Suprapubic skin (tissue), 4 donors: ENCODE measurements at regions not wholly inside any gene's neighbourhood (a gene's known extent, or its start where the extent isn't known, plus 50 kb on each side); places are given as distances from the start of the nearest gene placed in this dataset.

Source experiments
- DNase-seq, 2 donors: peaks; one replicate each; pipeline ENCODE4 v3.0.0-alpha.2; 2019; ENCODE audit warnings: low spot score in 2 of 2
- H3K27ac ChIP-seq: fragments of 200-600 bp; sonication (generic); one replicate; pipeline ENCODE4 v1.5.1; 2019
- H3K27me3 ChIP-seq: fragments of 200-600 bp; sonication (generic); one replicate; pipeline ENCODE4 v1.5.1; 2019
- H3K36me3 ChIP-seq: fragments of 200-600 bp; sonication (generic); one replicate; pipeline ENCODE4 v1.5.1; 2019
- H3K4me1 ChIP-seq: fragments of 200-600 bp; sonication (generic); one replicate; pipeline ENCODE4 v1.5.1; 2019
- H3K4me3 ChIP-seq: fragments of 200-600 bp; sonication (generic); one replicate; pipeline ENCODE4 v1.5.1; 2019; ENCODE audit warnings: mild to moderate bottlenecking
- H3K9me3 ChIP-seq: fragments of 200-600 bp; sonication (generic); one replicate; pipeline ENCODE4 v1.5.1; 2019
- CTCF ChIP-seq, 2 donors: fragments of 200-600 bp in 1 of 2; fragments of 450-650 bp in 1 of 2; sonication (generic) in 1 of 2; IDR thresholded peaks; one replicate each; pipeline ENCODE4 v1.5.1; 2016 to 2019; ENCODE audit warnings: antibody characterized with exemption in 2 of 2, mild to moderate bottlenecking in 1 of 2, moderate library complexity in 1 of 2
- EP300 ChIP-seq: sonication (generic); formaldehyde crosslinking; IDR thresholded peaks from one replicate; pipeline ENCODE4 v1.6.1; 2017; ENCODE audit warnings: antibody characterized with exemption
- POLR2A ChIP-seq, 2 donors: fragments of 450-650 bp; IDR thresholded peaks; one replicate each; pipeline ENCODE4 v1.6.1; 2017; ENCODE audit warnings: antibody characterized with exemption in 2 of 2, mild to moderate bottlenecking in 2 of 2, moderate library complexity in 2 of 2
- POLR2AphosphoS5 ChIP-seq, 3 donors: sonication (generic); formaldehyde crosslinking; IDR thresholded peaks; one replicate each; pipeline ENCODE4 v1.6.1; 2017; ENCODE audit warnings: antibody characterized with exemption in 3 of 3
- WGBS: methylation state at CpG from one replicate; pipeline ENCODE4 v1.1.5; 2018; 5-methylcytosine and 5-hydroxymethylcytosine counted together

- TF ChIP-seq CTCF (IDR thresholded peaks at IDR 0.05) (no peak), EP300 (no peak), POLR2AphosphoS5 (IDR thresholded peaks at IDR 0.05) (no peak)
- Histone ChIP-seq H3K4me3 (no peak overlapping the region), H3K36me3 (no peaks in the 10 kb centered on the region), H3K27me3 (no peaks in the 10 kb centered on the region), H3K9me3 (no peaks in the 10 kb centered on the region), H3K4me1 (no peaks in the 10 kb centered on the region), H3K27ac (no peak overlapping the region)
- WGBS, result 83% methylated on average over 5 of the region's 5 CpGs
- no peak for DNase-seq
Measured at GRCh38 chr18:68186039-68186438, 528.9 kb downstream of the TMX3 start.

GRCh38 chr18:68181956-68182355 lies 533.0 kb downstream of the TMX3 start:
- no peak for DNase-seq

GRCh38 chr18:68179811-68180210 lies 535.1 kb downstream of the TMX3 start:
- WGBS, result 90% methylated on average over 2 of the region's 2 CpGs

More at GRCh38 chr18:68181956-68182355, 533.0 kb downstream of the TMX3 start:
- Histone ChIP-seq H3K4me1 (no peaks in the 10 kb centered on the region), H3K27me3 (no peaks in the 10 kb centered on the region), H3K4me3 (no peak overlapping the region), H3K27ac (no peak overlapping the region), H3K36me3 (no peaks in the 10 kb centered on the region), H3K9me3 (no peaks in the 10 kb centered on the region)
- no peak for TF ChIP-seq POLR2A (IDR thresholded peaks at IDR 0.05)
- no peak for TF ChIP-seq EP300
- no peak for TF ChIP-seq CTCF (IDR thresholded peaks at IDR 0.05)
- TF ChIP-seq POLR2AphosphoS5 (IDR thresholded peaks at IDR 0.05), result no peak
- WGBS, result 21% methylated on average over 2 of the region's 2 CpGs

GRCh38 chr18:68178921-68179320 lies 536.0 kb downstream of the TMX3 start:
- H3K4me3 ChIP-seq, result no peak overlapping the region

More at GRCh38 chr18:68179811-68180210, 535.1 kb downstream of the TMX3 start:
- DNase-seq, result no peak
- H3K27me3 ChIP-seq, result no peaks in the 10 kb centered on the region
- no peaks in the 10 kb centered on the region for H3K36me3 ChIP-seq
- no peak overlapping the region for H3K4me3 ChIP-seq
- no peaks in the 10 kb centered on the region for H3K4me1 ChIP-seq
- TF ChIP-seq CTCF (IDR thresholded peaks at IDR 0.05) (no peak), POLR2AphosphoS5 (IDR thresholded peaks at IDR 0.05) (no peak), POLR2A (IDR thresholded peaks at IDR 0.05) (no peak), EP300 (no peak)
- H3K9me3 ChIP-seq, result no peaks in the 10 kb centered on the region
- no peak overlapping the region for H3K27ac ChIP-seq

More at GRCh38 chr18:68178921-68179320, 536.0 kb downstream of the TMX3 start:
- Histone ChIP-seq H3K9me3 (no peaks in the 10 kb centered on the region), H3K27ac (no peak overlapping the region), H3K27me3 (no peaks in the 10 kb centered on the region), H3K4me1 (no peaks in the 10 kb centered on the region), H3K36me3 (no peaks in the 10 kb centered on the region)
- 63% methylated on average over 1 of the region's 1 CpG for WGBS
- TF ChIP-seq CTCF (IDR thresholded peaks at IDR 0.05), result no peak
- TF ChIP-seq POLR2AphosphoS5 (IDR thresholded peaks at IDR 0.05), result no peak
- TF ChIP-seq EP300, result no peak
- TF ChIP-seq POLR2A (IDR thresholded peaks at IDR 0.05), result no peak
- DNase-seq, result no peak
